ENCODE measurements at regions not wholly inside any gene's neighbourhood (a gene's known extent, or its start where the extent isn't known, plus 50 kb on each side); places are given as distances from the start of the nearest gene placed in this dataset.

- no peak for TF ChIP-seq CTCF (IDR thresholded peaks at IDR 0.05 in 2 of 3, conservative IDR thresholded peaks at IDR 0.05 in 1 of 3; ENCODE audit: borderline replicate concordance in 1 of 3, insufficient read depth in 1 of 3, low read depth in 2 of 3, low read length in 2 of 3)
- no peak for TF ChIP-seq CEBPB (IDR thresholded peaks at IDR 0.05; ENCODE audit: low read depth)
Observed at GRCh38 chr18:76627444-76627843, 132.4 kb upstream of the ZNF516 start (continued).

- no peak for DNase-seq (ENCODE audit: low read depth, low spot score)
- Histone ChIP-seq H2AFZ (ENCODE audit: low read depth, low read length, poor library complexity, severe bottlenecking) (no peak overlapping the region), H3K9me2 (ENCODE audit: insufficient read depth) (no peaks in the 10 kb centered on the region), H3K9ac (ENCODE audit: low read length) (no peak overlapping the region), H3K9me3 (ENCODE audit: control insufficient read depth in 1 of 2, insufficient read depth in 1 of 2, low read depth in 1 of 2, low read length in 2 of 2) (no peaks in the 10 kb centered on the region), H3K4me3 (replicated peaks in 1 of 2; ENCODE audit: low read depth in 1 of 2, low read length in 2 of 2) (no peak overlapping the region), H3K4me2 (ENCODE audit: low read length) (no peak overlapping the region), H3K27ac (ENCODE audit: low read depth, low read length) (no peak overlapping the region), H3K36me3 (ENCODE audit: control insufficient read depth in 1 of 2, insufficient read depth in 2 of 2, low read length in 2 of 2) (no peaks in the 10 kb centered on the region), H3K4me1 (ENCODE audit: control insufficient read depth in 1 of 2, insufficient read depth in 2 of 2, low read length in 2 of 2) (no peaks in the 10 kb centered on the region), H4K20me1 (ENCODE audit: insufficient read depth) (no peaks in the 10 kb centered on the region), H3K27me3 (ENCODE audit: insufficient read depth, low read length) (no peaks in the 10 kb centered on the region), H3K79me2 (ENCODE audit: insufficient read depth, low read length) (no peaks in the 10 kb centered on the region)
- ChIA-PET CTCF (no interaction called here), POLR2A (no interaction called here), RAD21 (ENCODE audit: low non-redundant PET in 1 of 2, low total read pairs in 2 of 2, uncharacterized antibody in 2 of 2, unreplicated experiment in 2 of 2) (no interaction called here)
- no TSS peak for BruUV-seq (replicated peaks)
- intact Hi-C loops (cut with micrococcal nuclease): no loop called here
- ATAC-seq: no peak
- TF ChIP-seq ZFX (IDR thresholded peaks at IDR 0.05) (no peak), ZBTB33 (IDR thresholded peaks at IDR 0.05; ENCODE audit: extremely low read depth, insufficient replicate concordance, low read length) (no peak), SP1 (IDR thresholded peaks at IDR 0.05; ENCODE audit: low read depth) (no peak), FOSL1 (IDR thresholded peaks at IDR 0.05; ENCODE audit: low read depth) (no peak), ZNF274 (IDR thresholded peaks at IDR 0.05; ENCODE audit: low read depth, low read length) (no peak), ELF1 (IDR thresholded peaks at IDR 0.05; ENCODE audit: borderline replicate concordance, low read depth) (no peak), RAD21 (IDR thresholded peaks at IDR 0.05; ENCODE audit: low read depth) (no peak), ATF3 (IDR thresholded peaks at IDR 0.05) (no peak), CEBPB (IDR thresholded peaks at IDR 0.05; ENCODE audit: low read depth) (no peak)
Observed at GRCh38 chr18:76626991-76627390, 131.9 kb upstream of the ZNF516 start.

All from HCT116 (cell line).